Ovary (tissue), 3 donors: ENCODE measurements at regions not wholly inside any gene's neighbourhood (a gene's known extent, or its start where the extent isn't known, plus 50 kb on each side); places are given as distances from the start of the nearest gene placed in this dataset.

Source experiments
- EP300 ChIP-seq: sonication (generic); formaldehyde crosslinking; IDR thresholded peaks from one replicate; pipeline ENCODE4 v1.6.1; 2017; ENCODE audit warnings: antibody characterized with exemption
- POLR2A ChIP-seq: fragments of 450-650 bp; IDR thresholded peaks from one replicate; pipeline ENCODE4 v1.6.1; 2017; ENCODE audit warnings: antibody characterized with exemption, mild to moderate bottlenecking, moderate library complexity
- TF ChIP-seq, protein P1 (sequence below), 3 donors: fragments of 450-650 bp in 2 of 3; fragments of 200-600 bp in 1 of 3; IDR thresholded peaks; one replicate each; pipeline versions ENCODE4 v1.5.1 to v1.8.0; 2016 to 2022; ENCODE audit warnings: antibody characterized with exemption in 3 of 3, mild to moderate bottlenecking in 1 of 3
- donor health status: DM: no; HTN: no; CAD: no.

DNA sequence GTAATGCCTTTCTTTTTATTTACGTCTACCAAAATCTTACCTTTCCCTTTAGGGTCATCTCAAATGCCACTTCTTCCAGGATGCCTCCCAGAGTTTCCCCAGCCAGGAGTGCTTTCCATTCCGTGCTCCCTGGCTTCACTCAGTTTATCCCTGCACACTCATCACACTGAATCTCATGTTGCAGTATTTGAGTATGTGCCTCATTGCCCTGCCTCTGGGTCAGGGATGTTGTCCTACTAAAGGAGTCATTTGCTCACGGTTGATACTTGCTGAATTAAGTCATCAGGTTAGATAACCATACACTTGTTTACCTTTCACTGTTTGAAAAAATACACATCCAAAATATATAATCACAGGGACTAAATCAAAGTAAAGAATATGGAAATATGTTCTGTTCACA lies 356.2 kb upstream of the GATB start:
- TF ChIP-seq, protein P1, sequence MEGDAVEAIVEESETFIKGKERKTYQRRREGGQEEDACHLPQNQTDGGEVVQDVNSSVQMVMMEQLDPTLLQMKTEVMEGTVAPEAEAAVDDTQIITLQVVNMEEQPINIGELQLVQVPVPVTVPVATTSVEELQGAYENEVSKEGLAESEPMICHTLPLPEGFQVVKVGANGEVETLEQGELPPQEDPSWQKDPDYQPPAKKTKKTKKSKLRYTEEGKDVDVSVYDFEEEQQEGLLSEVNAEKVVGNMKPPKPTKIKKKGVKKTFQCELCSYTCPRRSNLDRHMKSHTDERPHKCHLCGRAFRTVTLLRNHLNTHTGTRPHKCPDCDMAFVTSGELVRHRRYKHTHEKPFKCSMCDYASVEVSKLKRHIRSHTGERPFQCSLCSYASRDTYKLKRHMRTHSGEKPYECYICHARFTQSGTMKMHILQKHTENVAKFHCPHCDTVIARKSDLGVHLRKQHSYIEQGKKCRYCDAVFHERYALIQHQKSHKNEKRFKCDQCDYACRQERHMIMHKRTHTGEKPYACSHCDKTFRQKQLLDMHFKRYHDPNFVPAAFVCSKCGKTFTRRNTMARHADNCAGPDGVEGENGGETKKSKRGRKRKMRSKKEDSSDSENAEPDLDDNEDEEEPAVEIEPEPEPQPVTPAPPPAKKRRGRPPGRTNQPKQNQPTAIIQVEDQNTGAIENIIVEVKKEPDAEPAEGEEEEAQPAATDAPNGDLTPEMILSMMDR (IDR thresholded peaks at IDR 0.05), result no peak
- TF ChIP-seq POLR2A (no peak), EP300 (no peak)
